Colonic mucosa (tissue), 4 donors: ENCODE measurements at regions not wholly inside any gene's neighbourhood (a gene's known extent, or its start where the extent isn't known, plus 50 kb on each side); places are given as distances from the start of the nearest gene placed in this dataset.

Experiments used
- DNase-seq: peaks from one replicate; pipeline ENCODE4 v3.0.0-alpha.2; 2020
- H3K27ac ChIP-seq: fragments of 200-600 bp; one replicate; pipeline ENCODE4 v1.8.0; 2021
- H3K27me3 ChIP-seq: fragments of 200-600 bp; one replicate; pipeline ENCODE4 v1.8.0; 2021
- H3K36me3 ChIP-seq: fragments of 200-600 bp; one replicate; pipeline ENCODE4 v1.8.0; 2021
- H3K4me1 ChIP-seq: fragments of 200-600 bp; one replicate; pipeline ENCODE4 v1.8.0; 2021; ENCODE audit warnings: mild to moderate bottlenecking
- H3K4me3 ChIP-seq: fragments of 200-600 bp; one replicate; pipeline ENCODE4 v1.8.0; 2021
- H3K9ac ChIP-seq, 2 donors: one replicate each; pipeline ENCODE4 v1.7.0; 2013; ENCODE audit warnings: control low read depth in 2 of 2, low read depth in 2 of 2, low read length in 2 of 2
- H3K9me3 ChIP-seq: fragments of 200-600 bp; one replicate; pipeline ENCODE4 v1.8.0; 2021
- CTCF ChIP-seq: fragments of 200-600 bp; IDR thresholded peaks from one replicate; pipeline ENCODE4 v1.8.0; 2022; ENCODE audit warnings: antibody characterized with exemption, mild to moderate bottlenecking
- intact Hi-C: fragments of 100-400 bp; cut with DNase I; formaldehyde crosslinking; loops from one replicate; pipeline ENCODE4 v1.14.1; 2022
- donor health status: healthy.
- donor health status: DM: no; HTN: no; CAD: no.
- donor health status: DM: no; HTN: no; CAD: no.

- Histone ChIP-seq H3K4me3 (no peak overlapping the region), H3K9me3 (no peaks in the 10 kb centered on the region), H3K27me3 (no peaks in the 10 kb centered on the region), H3K36me3 (no peaks in the 10 kb centered on the region), H3K9ac (no peak overlapping the region), H3K4me1 (no peaks in the 10 kb centered on the region), H3K27ac (no peak overlapping the region)
- DNase-seq, result no peak
- intact Hi-C loops, result no loop called here
- TF ChIP-seq CTCF, result no peak
Measured at GRCh38 chr6:91877994-91878393, 1291.1 kb upstream of the MAP3K7 start.

GRCh38 chr6:91874971-91875370 lies 1288.1 kb upstream of the MAP3K7 start:
- no peak for TF ChIP-seq CTCF
- DNase-seq, result no peak
- H3K9ac ChIP-seq, result no peak overlapping the region
- H3K4me3 ChIP-seq, result no peak overlapping the region
- no peak overlapping the region for H3K27ac ChIP-seq
- no peaks in the 10 kb centered on the region for H3K4me1 ChIP-seq
- no peaks in the 10 kb centered on the region for H3K36me3 ChIP-seq
- no peaks in the 10 kb centered on the region for H3K9me3 ChIP-seq
- intact Hi-C loops, result no loop called here
- no peaks in the 10 kb centered on the region for H3K27me3 ChIP-seq

- no peak overlapping the region for H3K4me3 ChIP-seq
- DNase-seq, result no peak
- no peaks in the 10 kb centered on the region for H3K27me3 ChIP-seq
- TF ChIP-seq CTCF, result no peak
- intact Hi-C loops, result no loop called here
- H3K9me3 ChIP-seq, result no peaks in the 10 kb centered on the region
- no peaks in the 10 kb centered on the region for H3K4me1 ChIP-seq
- H3K9ac ChIP-seq, result no peak overlapping the region
- H3K27ac ChIP-seq, result no peak overlapping the region
- H3K36me3 ChIP-seq, result no peaks in the 10 kb centered on the region
Measured at GRCh38 chr6:91868539-91869202, 1281.8 kb upstream of the MAP3K7 start.

GRCh38 chr6:91865889-91866288 lies 1279.0 kb upstream of the MAP3K7 start:
- Histone ChIP-seq H3K9me3 (no peaks in the 10 kb centered on the region), H3K4me1 (no peaks in the 10 kb centered on the region), H3K27me3 (no peaks in the 10 kb centered on the region), H3K4me3 (no peak overlapping the region), H3K27ac (no peak overlapping the region), H3K36me3 (no peaks in the 10 kb centered on the region), H3K9ac (no peak overlapping the region)
- intact Hi-C loops, result no loop called here
- DNase-seq, result no peak
- TF ChIP-seq CTCF, result no peak

- no peak overlapping the region for H3K9ac ChIP-seq
- intact Hi-C loops, result no loop called here
- no peak overlapping the region for H3K4me3 ChIP-seq
- H3K27me3 ChIP-seq, result no peaks in the 10 kb centered on the region
- no peaks in the 10 kb centered on the region for H3K36me3 ChIP-seq
- H3K9me3 ChIP-seq, result no peaks in the 10 kb centered on the region
- no peak overlapping the region for H3K27ac ChIP-seq
- no peak for TF ChIP-seq CTCF
- DNase-seq, result no peak
- no peaks in the 10 kb centered on the region for H3K4me1 ChIP-seq
Measured at GRCh38 chr6:91864911-91865310, 1278.0 kb upstream of the MAP3K7 start.
